Fibroblast of lung (primary cell): ENCODE measurements at regions not wholly inside any gene's neighbourhood (a gene's known extent, or its start where the extent isn't known, plus 50 kb on each side); places are given as distances from the start of the nearest gene placed in this dataset.
"Not testable (repeated sequence)": the region's sequence is repeated elsewhere in the genome, so short reads cannot be mapped to it uniquely, and the experiment has no call there.

Experiments
- EZH2 ChIP-seq: IDR thresholded peaks from 2 replicates; pipeline ENCODE4 v1.5.1; 2012; ENCODE audit warnings: low read length, control low read depth, mild to moderate bottlenecking; ENCODE audit errors: missing control alignments
- TF ChIP-seq, protein P1 (sequence below), 2 donors: IDR thresholded peaks in 1 of 2; conservative IDR thresholded peaks in 1 of 2; 1 replicate in 1 of 2; 2 replicates in 1 of 2; pipeline ENCODE4 v1.5.1; 2011 to 2012; ENCODE audit warnings: low read length in 2 of 2, control low read depth in 1 of 2, inconsistent platforms in 1 of 2, low read depth in 1 of 2, mild to moderate bottlenecking in 1 of 2

DNA sequence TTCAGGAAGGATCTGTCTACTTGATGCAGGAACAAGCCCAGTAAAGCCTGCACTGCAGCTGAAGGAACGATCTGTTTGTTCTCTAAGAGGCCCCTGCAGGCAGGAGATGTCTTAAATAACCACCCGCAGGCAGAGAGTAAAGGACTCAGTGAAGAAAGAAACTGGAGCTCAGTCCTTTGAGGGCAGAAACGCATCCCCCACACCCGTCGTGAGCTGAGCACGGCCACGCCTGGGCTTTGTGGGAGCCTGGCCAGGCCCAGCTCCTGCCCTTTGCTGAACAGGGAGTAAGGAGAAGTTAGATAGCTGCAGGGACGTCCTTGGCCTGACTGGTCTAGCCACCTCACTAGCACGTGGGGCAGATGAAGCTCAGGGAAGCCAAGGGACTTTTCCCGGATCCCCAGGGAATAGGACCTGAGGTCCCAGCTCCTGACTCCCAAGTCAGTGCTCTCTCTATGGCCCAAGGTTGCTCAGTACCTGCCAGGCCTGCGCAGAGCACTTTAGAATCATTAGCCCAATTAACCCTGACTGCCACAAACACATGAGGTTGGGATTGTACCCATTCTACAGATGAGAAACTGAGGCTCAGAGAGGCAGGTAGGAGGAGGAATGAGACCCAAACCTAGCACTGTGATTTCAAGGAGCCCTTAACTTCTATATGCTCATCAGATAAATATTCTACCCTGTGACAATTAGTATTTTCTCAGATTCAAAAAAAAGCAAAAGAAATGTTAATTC is 194.2 kb upstream of the SULF2 start:
- TF ChIP-seq, protein P1, sequence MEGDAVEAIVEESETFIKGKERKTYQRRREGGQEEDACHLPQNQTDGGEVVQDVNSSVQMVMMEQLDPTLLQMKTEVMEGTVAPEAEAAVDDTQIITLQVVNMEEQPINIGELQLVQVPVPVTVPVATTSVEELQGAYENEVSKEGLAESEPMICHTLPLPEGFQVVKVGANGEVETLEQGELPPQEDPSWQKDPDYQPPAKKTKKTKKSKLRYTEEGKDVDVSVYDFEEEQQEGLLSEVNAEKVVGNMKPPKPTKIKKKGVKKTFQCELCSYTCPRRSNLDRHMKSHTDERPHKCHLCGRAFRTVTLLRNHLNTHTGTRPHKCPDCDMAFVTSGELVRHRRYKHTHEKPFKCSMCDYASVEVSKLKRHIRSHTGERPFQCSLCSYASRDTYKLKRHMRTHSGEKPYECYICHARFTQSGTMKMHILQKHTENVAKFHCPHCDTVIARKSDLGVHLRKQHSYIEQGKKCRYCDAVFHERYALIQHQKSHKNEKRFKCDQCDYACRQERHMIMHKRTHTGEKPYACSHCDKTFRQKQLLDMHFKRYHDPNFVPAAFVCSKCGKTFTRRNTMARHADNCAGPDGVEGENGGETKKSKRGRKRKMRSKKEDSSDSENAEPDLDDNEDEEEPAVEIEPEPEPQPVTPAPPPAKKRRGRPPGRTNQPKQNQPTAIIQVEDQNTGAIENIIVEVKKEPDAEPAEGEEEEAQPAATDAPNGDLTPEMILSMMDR (conservative IDR thresholded peaks at IDR 0.05 in 1 of 2, IDR thresholded peaks at IDR 0.05 in 1 of 2; ENCODE audit: low read depth in 1 of 2, low read length in 2 of 2), result not testable (repeated sequence)
- not testable (repeated sequence) for TF ChIP-seq EZH2
